ENCODE measurements at regions not wholly inside any gene's neighbourhood (a gene's known extent, or its start where the extent isn't known, plus 50 kb on each side); places are given as distances from the start of the nearest gene placed in this dataset.

GRCh38 chr7:3106361-3106826 is 62.7 kb upstream of the CARD11 start:
- POLR2A ChIA-PET, result no interaction called here
- no peak for DNase-seq (ENCODE audit: extremely low spot score)
- CTCF ChIA-PET, result no interaction called here
- no peak for TF ChIP-seq SP1 (IDR thresholded peaks at IDR 0.05)
- no peak for TF ChIP-seq FOXM1 (IDR thresholded peaks at IDR 0.05; ENCODE audit: borderline replicate concordance)
- TF ChIP-seq PKNOX1 (IDR thresholded peaks at IDR 0.05), result no peak
- no peak for TF ChIP-seq FOXK2 (IDR thresholded peaks at IDR 0.05)
- no peak for TF ChIP-seq FOXA1 (IDR thresholded peaks at IDR 0.05)
- no peak for TF ChIP-seq ARNT (IDR thresholded peaks at IDR 0.05)
- TF ChIP-seq L3MBTL2 (conservative IDR thresholded peaks at IDR 0.05), result no peak
- TF ChIP-seq ZNF384 (IDR thresholded peaks at IDR 0.05), result no peak
- TF ChIP-seq NFRKB (IDR thresholded peaks at IDR 0.05), result no peak

DNA sequence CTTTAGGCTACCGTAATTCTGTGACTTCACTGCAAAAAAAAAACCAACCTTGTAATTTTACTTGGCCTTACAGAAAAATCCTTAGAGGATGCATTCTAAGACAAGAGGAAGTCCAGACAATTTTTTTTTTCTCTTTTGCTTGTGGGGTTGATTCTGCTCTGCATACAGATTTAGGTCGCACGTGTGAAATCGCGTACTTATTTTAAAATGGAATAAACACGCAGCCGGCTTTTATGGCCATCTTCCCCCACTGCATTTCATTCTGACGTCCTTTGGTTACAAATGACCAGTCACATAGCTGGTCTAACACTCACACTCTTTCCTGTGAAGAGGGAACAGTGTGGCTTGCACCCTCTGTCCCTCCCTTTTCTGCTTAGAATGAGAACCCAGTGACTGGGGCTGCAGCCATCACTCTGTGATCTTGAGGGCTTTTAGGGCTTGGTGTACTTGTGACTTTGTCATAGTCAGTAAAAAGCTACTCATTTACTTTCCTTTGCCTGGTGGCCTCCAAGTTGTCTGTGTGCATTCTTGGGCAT is 63.6 kb upstream of the CARD11 start:
- no peak for TF ChIP-seq FOXA1 (IDR thresholded peaks at IDR 0.05)
- TF ChIP-seq SUZ12 (IDR thresholded peaks at IDR 0.05), result no peak
- no peak for TF ChIP-seq ARNT (IDR thresholded peaks at IDR 0.05)
- TF ChIP-seq SP1 (IDR thresholded peaks at IDR 0.05), result no peak
- TF ChIP-seq HDGF (IDR thresholded peaks at IDR 0.05; ENCODE audit: borderline replicate concordance), result no peak
- TF ChIP-seq ZNF384 (IDR thresholded peaks at IDR 0.05), result no peak
- CTCF ChIA-PET, result no interaction called here
- POLR2A ChIA-PET, result no interaction called here
- no peak for DNase-seq (ENCODE audit: extremely low spot score)

DNA sequence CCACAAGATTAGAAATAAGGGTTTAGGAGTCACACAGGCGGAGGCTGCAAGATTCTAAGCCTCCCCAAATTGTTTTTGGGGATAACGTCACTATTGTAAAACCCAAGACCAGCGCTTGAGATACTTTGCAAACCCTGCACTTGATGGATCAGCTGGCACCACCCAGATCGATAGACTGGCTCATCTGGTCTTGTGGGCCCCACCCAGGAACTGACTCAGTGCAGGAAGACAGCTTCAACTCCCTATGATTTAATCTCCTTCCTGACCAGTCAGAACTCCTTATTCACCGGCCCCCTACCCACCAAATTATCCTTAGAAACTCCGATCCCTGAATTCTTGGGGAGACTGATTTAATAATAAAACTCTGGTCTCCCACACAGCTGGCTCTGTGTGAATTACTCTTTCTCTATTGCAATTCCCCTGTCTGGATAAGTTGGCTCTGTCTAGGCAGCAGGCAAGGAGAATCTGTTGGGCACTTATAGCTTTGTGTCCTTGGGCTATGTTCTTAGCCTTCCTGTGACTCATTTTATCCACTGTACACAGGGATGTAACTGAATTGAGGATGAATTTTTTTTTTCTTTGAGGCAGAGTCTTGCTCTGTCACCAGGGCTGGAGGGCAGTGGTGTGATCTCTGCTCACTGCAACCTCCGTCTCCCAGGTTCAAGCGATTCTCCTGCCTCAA is 64.4 kb upstream of the CARD11 start:
- CTCF ChIA-PET, result no interaction called here
- POLR2A ChIA-PET, result no interaction called here
- DNase-seq (ENCODE audit: extremely low spot score), result no peak
- no peak for TF ChIP-seq FOXA1 (IDR thresholded peaks at IDR 0.05)
- no peak for TF ChIP-seq LEF1 (IDR thresholded peaks at IDR 0.05; ENCODE audit: borderline replicate concordance)
- TF ChIP-seq TARDBP (IDR thresholded peaks at IDR 0.05), result no peak
- no peak for TF ChIP-seq NFRKB (IDR thresholded peaks at IDR 0.05)
- no peak for TF ChIP-seq FOXM1 (IDR thresholded peaks at IDR 0.05; ENCODE audit: borderline replicate concordance)
- TF ChIP-seq SUZ12 (IDR thresholded peaks at IDR 0.05), result no peak
- no peak for TF ChIP-seq L3MBTL2 (conservative IDR thresholded peaks at IDR 0.05)
- TF ChIP-seq HDGF (IDR thresholded peaks at IDR 0.05; ENCODE audit: borderline replicate concordance), result no peak
- no peak for TF ChIP-seq FOXK2 (IDR thresholded peaks at IDR 0.05)
- no peak for TF ChIP-seq PKNOX1 (IDR thresholded peaks at IDR 0.05)
- TF ChIP-seq ELF4 (IDR thresholded peaks at IDR 0.05), result no peak
- no peak for TF ChIP-seq BHLHE40 (IDR thresholded peaks at IDR 0.05; ENCODE audit: borderline replicate concordance)
- no peak for TF ChIP-seq CTBP1 (IDR thresholded peaks at IDR 0.05; ENCODE audit: borderline replicate concordance)

DNA sequence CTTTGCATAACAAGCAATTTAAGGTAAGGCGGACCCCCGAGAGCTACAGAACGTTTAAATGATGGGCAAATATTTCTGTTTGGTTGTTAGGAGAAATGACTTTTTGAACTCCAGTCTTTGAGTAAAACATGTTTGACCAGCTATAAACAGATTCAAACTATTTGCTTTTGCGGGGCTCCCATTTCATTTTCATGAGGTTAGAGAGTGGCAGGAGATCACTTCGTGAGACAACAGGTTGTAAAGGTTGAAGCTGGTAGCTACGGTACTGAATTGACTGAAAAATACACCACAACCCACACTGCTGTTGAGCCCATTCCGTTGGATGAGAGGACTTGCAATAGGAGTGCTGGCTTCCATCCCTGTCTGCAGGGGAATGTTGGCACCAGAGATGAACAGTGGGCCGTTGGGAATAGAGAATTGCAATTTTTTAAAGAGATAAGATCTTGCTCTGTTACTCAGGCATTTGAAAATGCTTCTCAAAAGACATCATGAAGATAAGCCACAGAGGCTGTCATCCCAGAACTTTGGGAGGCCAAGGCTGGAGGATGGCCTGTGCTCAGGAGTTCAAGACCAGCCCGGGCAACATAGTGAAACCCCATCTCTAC is 65.7 kb upstream of the CARD11 start:
- no peak for DNase-seq (ENCODE audit: extremely low spot score)
- POLR2A ChIA-PET, result no interaction called here
- CTCF ChIA-PET, result interaction anchor here (0.8 kb wide), 1 partner anchor 10 kb away, joined by 4 read pairs; no protein-coding TSS in a partner anchor
- no peak for TF ChIP-seq TARDBP (IDR thresholded peaks at IDR 0.05)
- TF ChIP-seq HDGF (IDR thresholded peaks at IDR 0.05; ENCODE audit: borderline replicate concordance), result no peak
- no peak for TF ChIP-seq FOXK2 (IDR thresholded peaks at IDR 0.05)
- no peak for TF ChIP-seq NFRKB (IDR thresholded peaks at IDR 0.05)
- TF ChIP-seq SUZ12 (IDR thresholded peaks at IDR 0.05), result no peak
- no peak for TF ChIP-seq ZNF384 (IDR thresholded peaks at IDR 0.05)
- no peak for TF ChIP-seq L3MBTL2 (conservative IDR thresholded peaks at IDR 0.05)
- no peak for TF ChIP-seq ARNT (IDR thresholded peaks at IDR 0.05)
- TF ChIP-seq SP1 (IDR thresholded peaks at IDR 0.05), result no peak
- TF ChIP-seq BHLHE40 (IDR thresholded peaks at IDR 0.05; ENCODE audit: borderline replicate concordance), result no peak
- no peak for TF ChIP-seq PKNOX1 (IDR thresholded peaks at IDR 0.05)
- TF ChIP-seq FOXA1 (IDR thresholded peaks at IDR 0.05), result no peak
- TF ChIP-seq ELF4 (IDR thresholded peaks at IDR 0.05), result no peak
- no peak for TF ChIP-seq LEF1 (IDR thresholded peaks at IDR 0.05; ENCODE audit: borderline replicate concordance)
- no peak for TF ChIP-seq FOXM1 (IDR thresholded peaks at IDR 0.05; ENCODE audit: borderline replicate concordance)
- TF ChIP-seq CTBP1 (IDR thresholded peaks at IDR 0.05; ENCODE audit: borderline replicate concordance), result no peak

DNA sequence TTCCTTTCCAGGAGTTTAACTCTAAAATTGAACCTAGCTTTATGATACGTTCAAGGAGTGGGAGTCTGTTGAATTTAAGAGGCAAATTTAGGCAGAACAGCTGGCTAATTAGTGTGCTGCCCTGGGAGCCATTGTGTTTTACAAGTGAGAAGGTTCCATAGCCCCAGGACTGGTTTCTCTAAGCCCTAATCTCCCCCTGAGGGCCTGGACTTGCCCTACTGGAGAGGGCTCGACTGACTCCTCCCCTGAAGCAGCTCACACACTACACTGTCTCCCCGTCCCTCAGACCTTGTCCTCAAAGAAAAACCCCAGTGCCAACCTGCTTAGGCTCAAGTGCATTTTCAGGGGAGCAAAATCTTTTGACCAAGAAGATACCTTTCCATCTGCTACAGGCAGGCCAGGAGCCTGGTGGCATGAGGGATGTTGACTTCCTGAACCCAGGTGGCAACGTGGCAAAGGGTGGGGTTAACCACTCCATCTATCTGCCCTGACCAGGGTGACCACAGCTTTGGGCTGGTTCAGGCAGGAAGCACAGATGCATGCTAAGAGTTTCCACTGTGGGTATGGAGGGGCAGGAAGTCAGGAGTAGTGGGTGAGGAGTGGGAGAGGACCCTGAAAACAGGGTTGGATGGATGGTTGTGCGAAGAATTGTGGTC is 68.9 kb upstream of the CARD11 start:
- TF ChIP-seq ARNT (IDR thresholded peaks at IDR 0.05), result no peak
- no peak for TF ChIP-seq BHLHE40 (IDR thresholded peaks at IDR 0.05; ENCODE audit: borderline replicate concordance)
- no peak for TF ChIP-seq NFRKB (IDR thresholded peaks at IDR 0.05)
- no peak for TF ChIP-seq HDGF (IDR thresholded peaks at IDR 0.05; ENCODE audit: borderline replicate concordance)
- TF ChIP-seq FOXK2 (IDR thresholded peaks at IDR 0.05), result no peak
- no peak for TF ChIP-seq ELF4 (IDR thresholded peaks at IDR 0.05)
- no peak for TF ChIP-seq CTBP1 (IDR thresholded peaks at IDR 0.05; ENCODE audit: borderline replicate concordance)
- no peak for TF ChIP-seq PKNOX1 (IDR thresholded peaks at IDR 0.05)
- no peak for TF ChIP-seq L3MBTL2 (conservative IDR thresholded peaks at IDR 0.05)
- no peak for TF ChIP-seq FOXA1 (IDR thresholded peaks at IDR 0.05)
- no peak for TF ChIP-seq FOXM1 (IDR thresholded peaks at IDR 0.05; ENCODE audit: borderline replicate concordance)
- TF ChIP-seq SP1 (IDR thresholded peaks at IDR 0.05), result no peak
- no peak for TF ChIP-seq LEF1 (IDR thresholded peaks at IDR 0.05; ENCODE audit: borderline replicate concordance)
- POLR2A ChIA-PET, result no interaction called here
- DNase-seq (ENCODE audit: extremely low spot score), result no peak
- CTCF ChIA-PET, result interaction anchor here (0.6 kb wide), 2 partner anchors 42 to 812 kb away, joined by 3 to 6 read pairs; no protein-coding TSS in a partner anchor

Data from HEK293T (cell line).